ENCODE measurements at regions not wholly inside any gene's neighbourhood (a gene's known extent, or its start where the extent isn't known, plus 50 kb on each side); places are given as distances from the start of the nearest gene placed in this dataset.

- Histone ChIP-seq H3K27ac (no peak overlapping the region), H3K4me3 (no peak overlapping the region), H3K36me3 (no peaks in the 10 kb centered on the region), H3K9ac (ENCODE audit: low read depth in 2 of 2, low read length in 2 of 2) (no peak overlapping the region), H3K9me3 (no peaks in the 10 kb centered on the region), H3K4me1 (no peaks in the 10 kb centered on the region), H3K27me3 (no peaks in the 10 kb centered on the region)
- DNase-seq: no peak
- no peak for TF ChIP-seq CTCF (IDR thresholded peaks at IDR 0.05)
- intact Hi-C loops (cut with DNase I): no loop called here
These were observed 411.5 kb downstream of the TYW1 start for GRCh38 chr7:67408109-67408508.

GRCh38 chr7:67413670-67414069 lies 417.0 kb downstream of the TYW1 start:
- no peak overlapping the region for H3K9ac ChIP-seq (ENCODE audit: low read depth in 2 of 2, low read length in 2 of 2)
- no peak for DNase-seq
- H3K27me3 ChIP-seq: no peaks in the 10 kb centered on the region
- H3K9me3 ChIP-seq: no peaks in the 10 kb centered on the region
- no peaks in the 10 kb centered on the region for H3K4me1 ChIP-seq
- intact Hi-C loops (cut with DNase I): no loop called here
- no peak overlapping the region for H3K27ac ChIP-seq
- TF ChIP-seq CTCF (IDR thresholded peaks at IDR 0.05): no peak
- no peaks in the 10 kb centered on the region for H3K36me3 ChIP-seq
- H3K4me3 ChIP-seq: no peak overlapping the region

- TF ChIP-seq CTCF (IDR thresholded peaks at IDR 0.05): no peak
- Histone ChIP-seq H3K36me3 (no peaks in the 10 kb centered on the region), H3K4me3 (no peak overlapping the region), H3K27me3 (no peaks in the 10 kb centered on the region), H3K4me1 (no peaks in the 10 kb centered on the region), H3K9ac (ENCODE audit: low read depth in 2 of 2, low read length in 2 of 2) (no peak overlapping the region), H3K9me3 (no peaks in the 10 kb centered on the region), H3K27ac (no peak overlapping the region)
- DNase-seq: no peak
- intact Hi-C loops (cut with DNase I): no loop called here
These were observed 418.2 kb downstream of the TYW1 start for GRCh38 chr7:67414858-67415257.

- DNase-seq: no peak
- intact Hi-C loops (cut with DNase I): no loop called here
- no peaks in the 10 kb centered on the region for H3K36me3 ChIP-seq
- TF ChIP-seq CTCF (IDR thresholded peaks at IDR 0.05): no peak
- no peak overlapping the region for H3K4me3 ChIP-seq
- H3K9me3 ChIP-seq: no peaks in the 10 kb centered on the region
- H3K27me3 ChIP-seq: no peaks in the 10 kb centered on the region
- no peaks in the 10 kb centered on the region for H3K4me1 ChIP-seq
- no peak overlapping the region for H3K27ac ChIP-seq
- H3K9ac ChIP-seq (ENCODE audit: low read depth in 2 of 2, low read length in 2 of 2): no peak overlapping the region
These were observed 426.0 kb downstream of the TYW1 start for GRCh38 chr7:67422601-67423000.

- DNase-seq: no peak
- H3K27me3 ChIP-seq: no peaks in the 10 kb centered on the region
- TF ChIP-seq CTCF (IDR thresholded peaks at IDR 0.05): no peak
- H3K36me3 ChIP-seq: no peaks in the 10 kb centered on the region
- no peaks in the 10 kb centered on the region for H3K9me3 ChIP-seq
- H3K27ac ChIP-seq: no peak overlapping the region
- no peak overlapping the region for H3K4me3 ChIP-seq
- intact Hi-C loops (cut with DNase I): no loop called here
- no peak overlapping the region for H3K9ac ChIP-seq (ENCODE audit: low read depth in 2 of 2, low read length in 2 of 2)
- no peaks in the 10 kb centered on the region for H3K4me1 ChIP-seq
These were observed 426.4 kb downstream of the TYW1 start for GRCh38 chr7:67423065-67423464.

- no peaks in the 10 kb centered on the region for H3K27me3 ChIP-seq
- no peak overlapping the region for H3K9ac ChIP-seq (ENCODE audit: low read depth in 2 of 2, low read length in 2 of 2)
- intact Hi-C loops (cut with DNase I): no loop called here
- H3K4me3 ChIP-seq: no peak overlapping the region
- no peaks in the 10 kb centered on the region for H3K36me3 ChIP-seq
- DNase-seq: no peak
- no peak for TF ChIP-seq CTCF (IDR thresholded peaks at IDR 0.05)
- H3K4me1 ChIP-seq: no peaks in the 10 kb centered on the region
- H3K27ac ChIP-seq: no peak overlapping the region
- H3K9me3 ChIP-seq: no peaks in the 10 kb centered on the region
These were observed 430.0 kb downstream of the TYW1 start for GRCh38 chr7:67426654-67427053.

All from colonic mucosa (tissue), 4 donors.